H1 (cell line): ENCODE measurements at regions not wholly inside any gene's neighbourhood (a gene's known extent, or its start where the extent isn't known, plus 50 kb on each side); places are given as distances from the start of the nearest gene placed in this dataset.

ENCODE experiments used
- CTCF ChIA-PET: fragments of 300-600 bp; sonication (Branson Sonifier 250); formaldehyde crosslinking; loops from one replicate; lab custom pipeline; 2021; ENCODE audit not compliant: partially characterized antibody; lab: Charles Lee
- POLR2A ChIA-PET: fragments of 300-600 bp; sonication (Branson Sonifier 250); formaldehyde crosslinking; loops from one replicate; lab custom pipeline; 2021; ENCODE audit warnings: inconsistent platforms; ENCODE audit not compliant: partially characterized antibody; lab: Charles Lee
- DNase-seq, 2 experiments: peaks; one replicate each; pipeline versions ENCODE4 v3.0.0 to v3.0.0-alpha.2; 2010 to 2022; ENCODE audit warnings: low spot score in 2 of 2, low read depth in 1 of 2, mixed read lengths in 1 of 2
- FAIRE-seq: peaks from 2 replicates; lab custom pipeline; 2011; peaks lifted over from hg19 to GRCh38; lab: Jason Lieb, UNC
- H2AFZ ChIP-seq: 2 replicates; pipeline ENCODE4 v1.8.1; 2012; ENCODE audit warnings: low read length, inconsistent platforms
- H2AK5ac ChIP-seq: 2 replicates; pipeline ENCODE4 v1.6.1; 2013; ENCODE audit warnings: low read depth, low read length
- H2BK120ac ChIP-seq: replicated peaks from 2 replicates; pipeline ENCODE3; 2013; ENCODE audit warnings: low read depth, low read length, inconsistent platforms
- H2BK12ac ChIP-seq: 2 replicates; pipeline ENCODE4 v1.6.1; 2013; ENCODE audit warnings: low read depth, low read length
- H2BK15ac ChIP-seq: 2 replicates; pipeline ENCODE4 v1.6.1; 2013; ENCODE audit warnings: low read length
- H2BK20ac ChIP-seq: 2 replicates; pipeline ENCODE4 v1.6.1; 2013; ENCODE audit warnings: low read length
- H2BK5ac ChIP-seq: 2 replicates; pipeline ENCODE4 v1.6.1; 2013; ENCODE audit warnings: low read depth, low read length
- H3K14ac ChIP-seq: 2 replicates; pipeline ENCODE4 v1.6.1; 2013; ENCODE audit warnings: inconsistent platforms; ENCODE audit not compliant: insufficient read length
- H3K18ac ChIP-seq: 2 replicates; pipeline ENCODE4 v1.6.1; 2013; ENCODE audit warnings: low read length; ENCODE audit errors: extremely low read depth
- H3K23ac ChIP-seq: 2 replicates; pipeline ENCODE4 v1.6.1; 2013; ENCODE audit warnings: inconsistent platforms; ENCODE audit not compliant: insufficient read length
- H3K23me2 ChIP-seq: 2 replicates; pipeline ENCODE4 v1.6.1; 2013; ENCODE audit warnings: low read depth, low read length
- H3K27ac ChIP-seq: 2 replicates; pipeline ENCODE4 v1.6.1; 2011; ENCODE audit warnings: low read depth, low read length, inconsistent platforms
- H3K27me3 ChIP-seq, 4 experiments: replicated peaks in 1 of 4; 1 replicate in 1 of 4; 2 replicates in 3 of 4; pipeline versions ENCODE4 v1.6.1 to v1.8.1; 2011 to 2013; ENCODE audit warnings: low read length in 3 of 4, mild to moderate bottlenecking in 3 of 4, inconsistent platforms in 2 of 4, mixed read lengths in 2 of 4, moderate library complexity in 1 of 4; ENCODE audit not compliant: control insufficient read depth in 3 of 4, insufficient read depth in 3 of 4; ENCODE audit errors: extremely low read depth in 1 of 4
- H3K36me3 ChIP-seq, 4 experiments: 2 replicates each; pipeline versions ENCODE4 v1.6.1 to v1.8.1; 2011 to 2013; ENCODE audit warnings: mild to moderate bottlenecking in 4 of 4, low read length in 3 of 4, moderate library complexity in 2 of 4, control low read depth in 1 of 4, inconsistent platforms in 1 of 4; ENCODE audit not compliant: insufficient read depth in 4 of 4, control insufficient read depth in 2 of 4
- H3K4ac ChIP-seq: replicated peaks from 2 replicates; pipeline ENCODE3; 2013; ENCODE audit warnings: low read length, low read depth, mixed read lengths, inconsistent platforms; ENCODE audit not compliant: insufficient read length
- H3K4me1 ChIP-seq, 4 experiments: replicated peaks in 1 of 4; 1 replicate in 1 of 4; 2 replicates in 3 of 4; pipeline versions ENCODE4 v1.6.1 to v1.8.1; 2011 to 2013; ENCODE audit warnings: low read length in 3 of 4, inconsistent platforms in 2 of 4, mixed read lengths in 1 of 4; ENCODE audit not compliant: insufficient read depth in 4 of 4, control insufficient read depth in 3 of 4
- H3K4me2 ChIP-seq, 2 experiments: 2 replicates each; pipeline versions ENCODE4 v1.6.1 to v1.8.1; 2011 to 2013; ENCODE audit warnings: low read depth in 2 of 2, low read length in 2 of 2, control low read depth in 1 of 2, inconsistent platforms in 1 of 2, mild to moderate bottlenecking in 1 of 2; ENCODE audit not compliant: insufficient read depth in 1 of 2
- H3K4me3 ChIP-seq, 4 experiments: fragments of 200-600, 300-600 bp in 1 of 4; sonication (generic), shearing (Covaris generic), sonication (Bioruptor Twin) in 1 of 4; 2 replicates each; pipeline versions ENCODE4 v1.5.1 to v1.8.1; 2011 to 2016; ENCODE audit warnings: low read length in 4 of 4, low read depth in 3 of 4, control low read depth in 2 of 4, inconsistent platforms in 2 of 4, mild to moderate bottlenecking in 2 of 4, mixed read lengths in 1 of 4, moderate library complexity in 1 of 4; ENCODE audit not compliant: insufficient read depth in 2 of 4; ENCODE audit errors: extremely low read depth in 1 of 4
- H3K56ac ChIP-seq: replicated peaks from 2 replicates; pipeline ENCODE3; 2013; ENCODE audit warnings: low read depth, mild to moderate bottlenecking, mixed read lengths, low read length, inconsistent platforms; ENCODE audit not compliant: insufficient read length
- H3K79me1 ChIP-seq: 2 replicates; pipeline ENCODE4 v1.6.1; 2013; ENCODE audit warnings: low read depth, low read length, control low read depth
- H3K79me2 ChIP-seq, 2 experiments: 2 replicates each; pipeline versions ENCODE4 v1.6.1 to v1.8.1; 2012 to 2013; ENCODE audit warnings: low read length in 2 of 2, mild to moderate bottlenecking in 2 of 2, inconsistent platforms in 1 of 2; ENCODE audit not compliant: insufficient read depth in 2 of 2, control insufficient read depth in 1 of 2
- H3K9ac ChIP-seq, 4 experiments: replicated peaks in 1 of 4; 1 replicate in 1 of 4; 2 replicates in 3 of 4; pipeline versions ENCODE4 v1.6.1 to v1.8.1; 2011 to 2013; ENCODE audit warnings: low read depth in 3 of 4, low read length in 3 of 4, control low read depth in 2 of 4, mild to moderate bottlenecking in 2 of 4, moderate library complexity in 2 of 4, inconsistent platforms in 1 of 4; ENCODE audit errors: extremely low read depth in 1 of 4
- H3K9me3 ChIP-seq, 2 experiments: 2 replicates each; pipeline versions ENCODE4 v1.6.1 to v1.8.1; 2012 to 2013; ENCODE audit warnings: mild to moderate bottlenecking in 2 of 2, moderate library complexity in 2 of 2, control low read depth in 1 of 2, inconsistent platforms in 1 of 2, low read depth in 1 of 2, low read length in 1 of 2, mixed read lengths in 1 of 2; ENCODE audit not compliant: insufficient read depth in 2 of 2
- H4K20me1 ChIP-seq, 2 experiments: replicated peaks in 1 of 2; 2 replicates each; pipeline versions ENCODE3 to v1.8.1; 2011 to 2013; ENCODE audit warnings: inconsistent platforms in 2 of 2, low read length in 2 of 2, mild to moderate bottlenecking in 1 of 2; ENCODE audit not compliant: insufficient read depth in 2 of 2, control insufficient read depth in 1 of 2
- H4K5ac ChIP-seq: 2 replicates; pipeline ENCODE4 v1.6.1; 2013; ENCODE audit warnings: low read length, low read depth, mixed read lengths, inconsistent platforms; ENCODE audit not compliant: insufficient read length
- H4K8ac ChIP-seq: 2 replicates; pipeline ENCODE4 v1.8.0; 2013; ENCODE audit warnings: mild to moderate bottlenecking, moderate library complexity, low read length, inconsistent platforms; ENCODE audit not compliant: insufficient read depth; ENCODE audit errors: extremely low read depth
- H4K91ac ChIP-seq: replicated peaks from 2 replicates; pipeline ENCODE3; 2013; ENCODE audit warnings: low read length, mixed read lengths, inconsistent platforms; ENCODE audit not compliant: insufficient read length
- ATF2 ChIP-seq: IDR thresholded peaks from 2 replicates; pipeline ENCODE4 v1.6.1; 2012; ENCODE audit warnings: low read length, inconsistent platforms
- ATF3 ChIP-seq: IDR thresholded peaks from 2 replicates; pipeline ENCODE4 v1.6.1; 2011; ENCODE audit warnings: low read depth, mild to moderate bottlenecking, low read length; ENCODE audit not compliant: insufficient read depth
- CREB1 ChIP-seq: IDR thresholded peaks from 2 replicates; pipeline ENCODE4 v1.6.1; 2012; ENCODE audit warnings: inconsistent platforms
- EZH2 ChIP-seq: fragments of 200-600 bp; sonication (generic); IDR thresholded peaks from 2 replicates; pipeline ENCODE4 v1.7.1; 2012; ENCODE audit warnings: low read depth, mild to moderate bottlenecking, moderate library complexity, low read length, inconsistent platforms; ENCODE audit not compliant: severe bottlenecking
- GABPA ChIP-seq: IDR thresholded peaks from 2 replicates; pipeline ENCODE4 v1.6.1; 2011; ENCODE audit warnings: mild to moderate bottlenecking, low read length, moderate library complexity, borderline replicate concordance; ENCODE audit not compliant: insufficient read depth
- POLR2A ChIP-seq, 2 experiments: IDR thresholded peaks; 1 replicate in 1 of 2; 2 replicates in 1 of 2; pipeline ENCODE4 v1.6.1; 2011; ENCODE audit warnings: low read depth in 2 of 2, low read length in 2 of 2, mild to moderate bottlenecking in 2 of 2; ENCODE audit errors: control extremely low read depth in 1 of 2
- RAD21 ChIP-seq, 2 experiments: IDR thresholded peaks in 1 of 2; conservative IDR thresholded peaks in 1 of 2; 2 replicates each; pipeline ENCODE4 v1.6.1; 2011; ENCODE audit warnings: low read depth in 2 of 2, low read length in 2 of 2, improper control_type of control experiment in 1 of 2, inconsistent platforms in 1 of 2, mild to moderate bottlenecking in 1 of 2, moderate library complexity in 1 of 2
- RNF2 ChIP-seq: fragments of 200-900, 300-1000 bp; sonication (generic); IDR thresholded peaks from 2 replicates; pipeline ENCODE4 v1.7.1; 2016; ENCODE audit warnings: borderline replicate concordance, low read depth, mild to moderate bottlenecking, antibody characterized with exemption, low read length; ENCODE audit not compliant: poor library complexity, severe bottlenecking; ENCODE audit errors: missing control alignments
- RXRA ChIP-seq: IDR thresholded peaks from 2 replicates; pipeline ENCODE4 v1.6.1; 2011; ENCODE audit warnings: low read depth, mild to moderate bottlenecking, low read length, moderate library complexity; ENCODE audit not compliant: insufficient read depth
- SP2 ChIP-seq: IDR thresholded peaks from 2 replicates; pipeline ENCODE4 v1.6.1; 2012; ENCODE audit warnings: mild to moderate bottlenecking, low read length, inconsistent platforms
- SRF ChIP-seq: IDR thresholded peaks from 2 replicates; pipeline ENCODE4 v1.6.1; 2011; ENCODE audit warnings: mild to moderate bottlenecking, low read depth, low read length, moderate library complexity
- SUZ12 ChIP-seq: fragments of 200-600 bp; sonication (generic); IDR thresholded peaks from 2 replicates; pipeline ENCODE4 v1.6.1; 2012; ENCODE audit warnings: mild to moderate bottlenecking, inconsistent platforms, low read length, moderate library complexity, mixed read lengths
- WGBS, 2 experiments: shearing (Covaris generic) in 1 of 2; methylation state at CpG; one replicate each; pipeline versions ENCODE4 v1.1.6 to v1.1.7; 2013 to 2015; ENCODE audit warnings: low lambda C conversion rate in 2 of 2, mixed read lengths in 2 of 2, inconsistent platforms in 1 of 2, low coverage in 1 of 2, missing lambda C conversion rate in 1 of 2; ENCODE audit not compliant: insufficient replicate concordance in 2 of 2, insufficient coverage in 1 of 2, insufficient read length in 1 of 2; ENCODE audit errors: extremely low coverage in 1 of 2, missing lambda C conversion rate in 1 of 2; 5-methylcytosine and 5-hydroxymethylcytosine counted together

- Histone ChIP-seq H2AFZ (no peak overlapping the region), H3K4me3 (no peak overlapping the region), H3K27ac (no peak overlapping the region), H2BK5ac (no peak overlapping the region), H2BK20ac (no peak overlapping the region), H4K8ac (no peak overlapping the region), H3K23ac (no peak overlapping the region), H3K4ac (no peak overlapping the region), H3K79me2 (no peaks in the 10 kb centered on the region), H3K79me1 (no peaks in the 10 kb centered on the region), H3K36me3 (no peaks in the 10 kb centered on the region), H3K14ac (no peak overlapping the region), H3K4me2 (no peak overlapping the region), H2BK15ac (no peak overlapping the region), H2BK120ac (no peak overlapping the region), H4K91ac (no peak overlapping the region), H3K9ac (no peak overlapping the region), H3K18ac (no peak overlapping the region), H3K23me2 (no peaks in the 10 kb centered on the region), H3K56ac (no peak overlapping the region), H2BK12ac (no peak overlapping the region), H3K9me3 (no peaks in the 10 kb centered on the region), H3K4me1 (no peaks in the 10 kb centered on the region), H4K20me1 (no peaks in the 10 kb centered on the region), H3K27me3 (no peaks in the 10 kb centered on the region), H4K5ac (no peak overlapping the region), H2AK5ac (no peak overlapping the region)
- CTCF ChIA-PET = no interaction called here
- POLR2A ChIA-PET = no interaction called here
- TF ChIP-seq SP2 (no peak), SRF (no peak), RXRA (no peak), POLR2A (IDR thresholded peaks at IDR 0.05; ENCODE audit: control extremely low read depth in 1 of 2, low read depth in 2 of 2, low read length in 2 of 2) (no peak), SUZ12 (no peak), RAD21 (IDR thresholded peaks at IDR 0.05 in 1 of 2, conservative IDR thresholded peaks at IDR 0.05 in 1 of 2; ENCODE audit: low read depth in 2 of 2, low read length in 2 of 2) (no peak), EZH2 (no peak), ATF3 (no peak), RNF2 (no peak), GABPA (no peak), ATF2 (no peak), CREB1 (no peak)
- 91% methylated on average over 2 of the region's 2 CpGs; no CpG with 5 or more reads in 1 of the 2 experiments for WGBS, 2 experiments
- no peak for FAIRE-seq
- no peak for DNase-seq
Observed at GRCh38 chr3:79994397-79994796, 226.6 kb upstream of the ROBO1 start.
